ENCODE measurements at regions not wholly inside any gene's neighbourhood (a gene's known extent, or its start where the extent isn't known, plus 50 kb on each side); places are given as distances from the start of the nearest gene placed in this dataset.

DNA sequence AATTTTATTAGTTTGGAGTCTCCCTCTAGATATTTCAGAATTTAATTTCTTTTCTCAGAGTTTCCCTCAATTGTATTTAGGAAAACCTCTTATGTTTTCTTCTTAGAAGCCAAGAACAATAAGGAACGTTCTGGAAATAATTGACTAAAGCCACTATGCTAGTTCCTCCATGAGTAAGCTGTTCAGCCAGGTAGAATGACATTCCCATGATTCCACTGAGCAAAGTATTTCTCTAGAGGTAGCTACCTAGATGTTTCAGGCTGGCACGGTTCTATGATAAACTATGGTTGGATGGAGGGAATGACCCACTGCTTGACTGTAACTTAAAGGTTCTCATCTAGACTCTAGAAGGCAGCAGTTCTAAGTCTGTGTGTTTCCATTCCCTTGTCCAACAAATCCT lies 62.4 kb downstream of the CLDN17 start:
- TF ChIP-seq, protein P1, sequence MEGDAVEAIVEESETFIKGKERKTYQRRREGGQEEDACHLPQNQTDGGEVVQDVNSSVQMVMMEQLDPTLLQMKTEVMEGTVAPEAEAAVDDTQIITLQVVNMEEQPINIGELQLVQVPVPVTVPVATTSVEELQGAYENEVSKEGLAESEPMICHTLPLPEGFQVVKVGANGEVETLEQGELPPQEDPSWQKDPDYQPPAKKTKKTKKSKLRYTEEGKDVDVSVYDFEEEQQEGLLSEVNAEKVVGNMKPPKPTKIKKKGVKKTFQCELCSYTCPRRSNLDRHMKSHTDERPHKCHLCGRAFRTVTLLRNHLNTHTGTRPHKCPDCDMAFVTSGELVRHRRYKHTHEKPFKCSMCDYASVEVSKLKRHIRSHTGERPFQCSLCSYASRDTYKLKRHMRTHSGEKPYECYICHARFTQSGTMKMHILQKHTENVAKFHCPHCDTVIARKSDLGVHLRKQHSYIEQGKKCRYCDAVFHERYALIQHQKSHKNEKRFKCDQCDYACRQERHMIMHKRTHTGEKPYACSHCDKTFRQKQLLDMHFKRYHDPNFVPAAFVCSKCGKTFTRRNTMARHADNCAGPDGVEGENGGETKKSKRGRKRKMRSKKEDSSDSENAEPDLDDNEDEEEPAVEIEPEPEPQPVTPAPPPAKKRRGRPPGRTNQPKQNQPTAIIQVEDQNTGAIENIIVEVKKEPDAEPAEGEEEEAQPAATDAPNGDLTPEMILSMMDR (IDR thresholded peaks at IDR 0.05; ENCODE audit: low read length, missing control alignments), result no peak
- no peak for DNase-seq (ENCODE audit: low read depth)

GRCh38 chr21:30102871-30103270 lies 63.7 kb downstream of the CLDN17 start:
- H3K4me3 ChIP-seq (replicated peaks; ENCODE audit: low read depth, low read length), result no peak overlapping the region
- DNase-seq (ENCODE audit: low read depth), result no peak
- TF ChIP-seq, protein P1 (IDR thresholded peaks at IDR 0.05; ENCODE audit: low read length, missing control alignments), result no peak

More for the DNA sequence above, 62.4 kb downstream of the CLDN17 start:
- no peak overlapping the region for H3K4me3 ChIP-seq (replicated peaks; ENCODE audit: low read depth, low read length)

GRCh38 chr21:30101967-30102366 lies 64.6 kb downstream of the CLDN17 start:
- H3K4me3 ChIP-seq (replicated peaks; ENCODE audit: low read depth, low read length), result no peak overlapping the region
- TF ChIP-seq, protein P1 (IDR thresholded peaks at IDR 0.05; ENCODE audit: low read length, missing control alignments), result no peak
- DNase-seq (ENCODE audit: low read depth), result no peak

- TF ChIP-seq, protein P1 (IDR thresholded peaks at IDR 0.05; ENCODE audit: low read length, missing control alignments), result no peak
- H3K4me3 ChIP-seq (replicated peaks; ENCODE audit: low read depth, low read length), result no peak overlapping the region
- no peak for DNase-seq (ENCODE audit: low read depth)
Observed at GRCh38 chr21:30097791-30098190, 68.8 kb downstream of the CLDN17 start.

DNA sequence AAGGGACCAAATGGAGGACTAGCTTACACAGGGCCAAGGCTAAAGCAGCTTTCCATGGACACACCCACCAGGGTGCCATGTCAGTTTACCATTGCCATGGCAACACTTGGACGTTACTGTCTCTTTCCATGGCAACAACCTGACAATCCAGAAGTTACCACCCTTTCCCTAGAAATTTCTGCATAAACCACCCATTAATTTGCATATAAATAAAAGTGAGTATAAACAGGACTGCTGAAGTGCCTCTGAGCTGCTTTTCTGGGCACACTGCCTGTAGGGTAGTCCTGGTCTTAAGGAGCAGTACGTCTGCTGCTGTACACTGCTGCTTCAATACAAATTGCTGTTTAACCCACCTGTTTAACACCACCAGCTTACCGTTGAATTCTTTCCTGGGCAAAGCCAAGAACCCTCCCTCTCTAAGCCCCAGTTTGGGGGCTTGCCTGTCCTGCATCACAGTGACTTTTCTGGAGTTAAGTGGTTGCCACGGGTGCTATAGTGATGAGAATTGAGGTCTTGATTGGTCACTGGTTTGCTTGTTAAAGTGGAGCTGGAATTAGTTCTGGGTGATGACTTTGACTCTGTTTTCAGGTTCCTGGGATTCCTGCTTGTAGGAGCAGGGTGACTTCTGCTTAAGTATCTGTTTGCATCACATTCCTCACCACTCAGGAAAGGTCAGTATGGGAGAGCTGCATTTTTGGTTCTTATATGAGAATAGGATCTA lies 83.2 kb downstream of the CLDN17 start:
- TF ChIP-seq, protein P1 (IDR thresholded peaks at IDR 0.05; ENCODE audit: low read length, missing control alignments), result no peak
- DNase-seq (ENCODE audit: low read depth), result no peak
- no peak overlapping the region for H3K4me3 ChIP-seq (replicated peaks; ENCODE audit: low read depth, low read length)

GRCh38 chr21:30081506-30081905 lies 85.1 kb downstream of the CLDN17 start:
- TF ChIP-seq, protein P1 (IDR thresholded peaks at IDR 0.05; ENCODE audit: low read length, missing control alignments), result no peak
- no peak for DNase-seq (ENCODE audit: low read depth)
- H3K4me3 ChIP-seq (replicated peaks; ENCODE audit: low read depth, low read length), result no peak overlapping the region

DNA sequence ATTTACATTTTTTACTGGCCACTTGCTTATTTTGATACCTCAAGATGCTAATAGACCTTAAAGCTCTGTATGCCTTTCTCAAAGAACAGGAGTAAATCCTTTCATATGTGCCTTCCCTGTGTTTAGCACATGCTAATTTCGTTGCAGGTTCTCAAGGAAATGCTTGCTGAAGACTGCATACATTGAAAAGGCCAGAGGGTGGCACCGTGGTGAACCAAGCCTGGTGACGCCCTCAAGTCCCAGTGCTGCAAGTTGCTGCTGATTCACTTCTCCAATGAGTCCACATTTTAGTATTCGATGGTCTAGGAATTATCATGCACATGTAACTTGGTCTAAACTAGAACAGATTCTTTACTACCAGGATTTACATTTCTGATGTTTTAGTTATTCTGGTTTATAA lies 94.1 kb downstream of the CLDN17 start:
- H3K4me3 ChIP-seq (replicated peaks; ENCODE audit: low read depth, low read length), result no peak overlapping the region
- TF ChIP-seq, protein P1 (IDR thresholded peaks at IDR 0.05; ENCODE audit: low read length, missing control alignments), result peak; percentile 29
- peak; percentile 44 for DNase-seq (ENCODE audit: low read depth)

Data from fibroblast of pulmonary artery (primary cell).